Eye (tissue), 1 donor: ENCODE measurements at regions not wholly inside any gene's neighbourhood (a gene's known extent, or its start where the extent isn't known, plus 50 kb on each side); places are given as distances from the start of the nearest gene placed in this dataset.
"Not testable (repeated sequence)": the region's sequence is repeated elsewhere in the genome, so short reads cannot be mapped to it uniquely, and the experiment has no call there.

ENCODE experiments used
- DNase-seq: peaks from one replicate; pipeline ENCODE4 v3.0.0-alpha.2; 2015

- DNase-seq = no peak
These were observed 262.7 kb downstream of the DEPDC1B start for GRCh38 chr5:60437308-60437707.

- no peak for DNase-seq
These were observed 263.4 kb downstream of the DEPDC1B start for GRCh38 chr5:60436518-60436917.

- no peak for DNase-seq
These were observed 264.2 kb downstream of the DEPDC1B start for GRCh38 chr5:60435808-60436207.

GRCh38 chr5:60426189-60426588, 273.8 kb downstream of the DEPDC1B start:
- DNase-seq = not testable (repeated sequence)

- DNase-seq = not testable (repeated sequence)
These were observed 279.2 kb downstream of the DEPDC1B start for GRCh38 chr5:60420773-60421172.

GRCh38 chr5:60417500-60418181, 282.3 kb downstream of the DEPDC1B start:
- no peak for DNase-seq

GRCh38 chr5:60415443-60415842, 284.5 kb downstream of the DEPDC1B start:
- DNase-seq = no peak

GRCh38 chr5:60410427-60410826, 289.5 kb downstream of the DEPDC1B start:
- DNase-seq = no peak

- peak; percentile 17 for DNase-seq
These were observed 295.8 kb downstream of the DEPDC1B start for GRCh38 chr5:60404171-60404570.

GRCh38 chr5:60403343-60404006, 296.5 kb downstream of the DEPDC1B start:
- no peak for DNase-seq

GRCh38 chr5:60402161-60402785, 297.7 kb downstream of the DEPDC1B start:
- no peak for DNase-seq

- no peak for DNase-seq
These were observed 298.4 kb downstream of the DEPDC1B start for GRCh38 chr5:60401526-60401925.

GRCh38 chr5:60399507-60399906, 300.5 kb downstream of the DEPDC1B start:
- no peak for DNase-seq

GRCh38 chr5:60395712-60396329, 304.1 kb downstream of the DEPDC1B start:
- DNase-seq = no peak

- peak; percentile 9 for DNase-seq
These were observed 312.9 kb downstream of the DEPDC1B start for GRCh38 chr5:60387051-60387440.

GRCh38 chr5:60386436-60387050, 313.4 kb downstream of the DEPDC1B start:
- peak; percentile 8 for DNase-seq

GRCh38 chr5:60382716-60383115, 317.2 kb downstream of the DEPDC1B start:
- DNase-seq = peak; percentile 45

GRCh38 chr5:60379907-60380306, 320.1 kb downstream of the DEPDC1B start:
- DNase-seq = no peak

GRCh38 chr5:60377826-60378225, 322.1 kb downstream of the DEPDC1B start:
- DNase-seq = no peak

- no peak for DNase-seq
These were observed 323.1 kb downstream of the DEPDC1B start for GRCh38 chr5:60376860-60377259.

GRCh38 chr5:60374409-60374808, 325.6 kb downstream of the DEPDC1B start:
- no peak for DNase-seq

- no peak for DNase-seq
These were observed 327.2 kb downstream of the DEPDC1B start for GRCh38 chr5:60372786-60373185.

- no peak for DNase-seq
These were observed 328.9 kb downstream of the DEPDC1B start for GRCh38 chr5:60371065-60371464.
